TTC549 (cell line): ENCODE measurements at regions not wholly inside any gene's neighbourhood (a gene's known extent, or its start where the extent isn't known, plus 50 kb on each side); places are given as distances from the start of the nearest gene placed in this dataset.

Source experiments
- FAIRE-seq: peaks from 2 replicates; lab custom pipeline; 2012; peaks lifted over from hg19 to GRCh38; lab: Jason Lieb, UNC

GRCh38 chr15:62953496-62954045 lies 89.0 kb upstream of the TPM1 start:
- FAIRE-seq, result no peak

GRCh38 chr15:62957130-62957529 lies 85.4 kb upstream of the TPM1 start:
- no peak for FAIRE-seq

GRCh38 chr15:62958528-62959363 lies 83.8 kb upstream of the TPM1 start:
- FAIRE-seq, result no peak

GRCh38 chr15:62961134-62961533 lies 81.4 kb upstream of the TPM1 start:
- no peak for FAIRE-seq

GRCh38 chr15:62962101-62962995 lies 80.2 kb upstream of the TPM1 start:
- no peak for FAIRE-seq

GRCh38 chr15:62964251-62964650 lies 78.3 kb upstream of the TPM1 start:
- FAIRE-seq, result no peak

GRCh38 chr15:62966294-62967078 lies 76.1 kb upstream of the TPM1 start:
- no peak for FAIRE-seq

GRCh38 chr15:62968699-62969098 lies 73.8 kb upstream of the TPM1 start:
- no peak for FAIRE-seq

GRCh38 chr15:62969442-62970089 lies 73.0 kb upstream of the TPM1 start:
- FAIRE-seq, result no peak

GRCh38 chr15:62972814-62973213 lies 69.7 kb upstream of the TPM1 start:
- no peak for FAIRE-seq

GRCh38 chr15:62975515-62975914 lies 67.0 kb upstream of the TPM1 start:
- no peak for FAIRE-seq

- no peak for FAIRE-seq
Observed at GRCh38 chr15:62976301-62976881, 66.2 kb upstream of the TPM1 start.

GRCh38 chr15:62977952-62978811 lies 64.4 kb upstream of the TPM1 start:
- no peak for FAIRE-seq

- FAIRE-seq, result no peak
Observed at GRCh38 chr15:62979252-62979651, 63.3 kb upstream of the TPM1 start.

- no peak for FAIRE-seq
Observed at GRCh38 chr15:62981071-62981470, 61.5 kb upstream of the TPM1 start.

GRCh38 chr15:62983956-62984355 lies 58.6 kb upstream of the TPM1 start:
- FAIRE-seq, result no peak

GRCh38 chr15:62985768-62986167 lies 56.8 kb upstream of the TPM1 start:
- FAIRE-seq, result no peak

GRCh38 chr15:62986948-62987347 lies 55.6 kb upstream of the TPM1 start:
- FAIRE-seq, result no peak

- no peak for FAIRE-seq
Observed at GRCh38 chr15:62988701-62989100, 53.8 kb upstream of the TPM1 start.

- FAIRE-seq, result no peak
Observed at GRCh38 chr15:62989366-62990055, 53.0 kb upstream of the TPM1 start.
